Urinary bladder (tissue), 3 donors: ENCODE measurements at regions not wholly inside any gene's neighbourhood (a gene's known extent, or its start where the extent isn't known, plus 50 kb on each side); places are given as distances from the start of the nearest gene placed in this dataset.

Experiments
- DNase-seq: peaks from one replicate; pipeline ENCODE4 v3.0.0-alpha.2; 2015; ENCODE audit errors: extremely low spot score
- H3K27ac ChIP-seq: one replicate; pipeline ENCODE4 v1.5.1; 2013; ENCODE audit warnings: low read depth, mild to moderate bottlenecking, moderate library complexity
- H3K36me3 ChIP-seq: one replicate; pipeline ENCODE4 v1.6.1; 2013; ENCODE audit warnings: mild to moderate bottlenecking, moderate library complexity; ENCODE audit not compliant: insufficient read depth
- H3K4me1 ChIP-seq: one replicate; pipeline ENCODE4 v1.6.1; 2013; ENCODE audit warnings: mild to moderate bottlenecking, moderate library complexity; ENCODE audit not compliant: insufficient read depth
- H3K4me3 ChIP-seq: one replicate; pipeline ENCODE4 v1.5.1; 2013; ENCODE audit warnings: low read depth, low read length
- WGBS: extraction: QIAGEN DNeasy Blood & Tissue Kit; methylation state at CpG from one replicate; pipeline ENCODE4 v1.1.7; 2013; 5-methylcytosine and 5-hydroxymethylcytosine counted together
- donor health status: healthy with polysubstance abuse.
- donor health status: healthy.

DNA sequence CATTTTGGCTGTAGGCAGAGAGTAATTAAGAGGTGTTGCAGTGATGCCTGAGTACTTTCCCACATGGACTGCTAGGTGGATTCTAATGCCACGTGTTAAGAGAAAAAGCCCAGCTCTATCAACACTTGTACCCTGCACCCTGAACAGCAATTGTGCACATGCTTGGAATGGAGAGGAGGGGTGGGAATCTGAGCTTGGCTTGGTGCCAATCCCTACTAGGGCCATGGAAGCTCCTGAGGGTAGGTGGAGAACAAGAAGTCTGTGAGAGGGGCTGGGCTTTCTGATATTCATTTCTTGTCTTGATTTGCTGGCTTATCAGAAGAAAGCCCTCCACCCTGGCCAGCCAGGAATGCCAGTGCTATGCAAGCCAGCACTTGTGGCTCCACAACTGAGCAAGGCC, 292.2 kb downstream of the KCNS3 start:
- no peaks in the 10 kb centered on the region for H3K4me1 ChIP-seq
- no peak overlapping the region for H3K27ac ChIP-seq
- DNase-seq = no peak
- 89% methylated on average over 1 of the region's 1 CpG for WGBS
- no peaks in the 10 kb centered on the region for H3K36me3 ChIP-seq
- H3K4me3 ChIP-seq = no peak overlapping the region

DNA sequence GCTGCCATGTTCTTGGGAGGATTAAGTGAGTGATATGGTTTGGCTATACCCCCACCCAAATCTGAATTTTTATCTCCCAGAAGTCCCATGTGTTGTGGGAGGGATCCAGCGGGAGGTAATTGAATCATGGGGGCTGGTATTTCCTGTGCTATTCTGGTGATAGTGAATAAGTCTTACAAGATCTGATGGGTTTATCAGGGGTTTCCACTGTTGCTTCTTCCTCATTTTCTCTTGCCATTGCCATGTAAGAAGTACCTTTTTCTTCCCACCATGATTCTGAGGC, 291.4 kb downstream of the KCNS3 start:
- H3K27ac ChIP-seq = no peak overlapping the region
- DNase-seq = no peak
- 86% methylated on average over 1 of the region's 1 CpG for WGBS
- H3K36me3 ChIP-seq = no peaks in the 10 kb centered on the region
- no peak overlapping the region for H3K4me3 ChIP-seq
- no peaks in the 10 kb centered on the region for H3K4me1 ChIP-seq

GRCh38 chr2:18169121-18169892, 290.8 kb downstream of the KCNS3 start:
- Histone ChIP-seq H3K36me3 (no peaks in the 10 kb centered on the region), H3K4me3 (no peak overlapping the region), H3K4me1 (no peaks in the 10 kb centered on the region), H3K27ac (no peak overlapping the region)
- no peak for DNase-seq
- WGBS = 92% methylated on average over 5 of the region's 5 CpGs

DNA sequence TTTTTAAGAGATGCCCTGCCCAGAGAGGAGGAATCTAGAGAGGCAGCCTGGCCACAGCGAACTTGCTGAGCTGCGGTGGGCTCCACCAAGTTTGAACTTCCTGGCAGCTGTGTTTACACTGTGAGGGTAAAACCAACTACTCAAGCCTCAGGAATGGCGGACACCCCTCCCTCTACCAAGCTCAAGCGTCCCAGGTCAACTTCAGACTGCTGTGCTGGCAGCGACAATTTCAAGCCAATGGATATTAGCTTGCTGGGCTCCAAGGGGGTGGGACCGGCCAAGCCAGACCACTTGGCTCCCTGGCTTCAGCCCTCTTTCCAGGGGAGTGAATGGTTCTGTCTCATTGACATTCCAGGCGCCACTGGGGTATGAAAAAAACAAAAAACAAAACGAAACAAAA, 289.4 kb downstream of the KCNS3 start:
- no peak overlapping the region for H3K4me3 ChIP-seq

DNA sequence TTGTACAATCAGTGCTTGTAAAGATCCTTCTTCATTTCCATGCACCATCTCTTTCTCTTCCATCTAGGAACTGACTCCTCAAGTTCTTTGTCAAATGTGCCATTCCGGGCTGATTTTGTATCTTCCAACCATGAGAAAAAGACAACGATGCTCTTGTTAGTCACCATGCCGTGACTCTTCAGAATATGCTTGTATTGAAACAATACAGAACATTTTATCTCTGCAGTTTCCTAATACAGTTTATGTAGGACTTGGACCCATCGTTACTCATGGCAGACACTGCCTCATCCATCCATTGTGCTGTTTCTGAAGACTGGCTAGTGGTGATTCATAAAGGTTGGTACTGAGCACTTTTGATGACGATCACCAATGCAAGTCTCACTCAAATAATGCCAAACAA, 283.2 kb downstream of the KCNS3 start:
- 95% methylated on average over 5 of the region's 5 CpGs for WGBS
- H3K4me1 ChIP-seq = peaks cover 1% of the 10 kb centered on the region
- no peaks in the 10 kb centered on the region for H3K36me3 ChIP-seq
- DNase-seq = no peak
- H3K27ac ChIP-seq = no peak overlapping the region
- no peak overlapping the region for H3K4me3 ChIP-seq

More for the DNA sequence above, 289.4 kb downstream of the KCNS3 start:
- no peak for DNase-seq
- 87% methylated on average over 8 of the region's 8 CpGs for WGBS
- no peak overlapping the region for H3K27ac ChIP-seq
- no peaks in the 10 kb centered on the region for H3K4me1 ChIP-seq
- H3K36me3 ChIP-seq = no peaks in the 10 kb centered on the region

DNA sequence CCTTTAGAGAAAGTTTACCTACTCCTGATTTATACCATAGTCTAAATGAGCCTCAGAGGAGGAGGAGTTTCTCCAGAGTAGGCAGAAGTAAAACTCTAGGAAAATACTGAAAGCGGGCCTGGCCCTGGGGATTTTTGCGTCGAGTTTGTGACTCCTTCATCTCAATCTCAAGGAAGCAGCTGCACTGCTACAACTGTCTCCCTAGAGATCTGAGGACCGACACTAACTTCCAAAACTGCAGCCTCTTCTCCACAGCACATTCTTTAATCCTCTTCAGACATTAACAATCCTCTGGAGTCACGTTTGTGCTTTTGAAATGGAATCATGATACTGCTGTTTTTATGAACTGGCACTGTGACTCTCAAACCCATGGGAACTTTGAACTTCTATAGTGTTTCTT, 281.4 kb downstream of the KCNS3 start:
- no peaks in the 10 kb centered on the region for H3K36me3 ChIP-seq
- no peak overlapping the region for H3K27ac ChIP-seq
- DNase-seq = no peak
- 32% methylated on average over 5 of the region's 5 CpGs for WGBS
- no peak overlapping the region for H3K4me3 ChIP-seq
- peaks cover 1% of the 10 kb centered on the region for H3K4me1 ChIP-seq

- H3K4me1 ChIP-seq = peaks cover 1% of the 10 kb centered on the region
- 93% methylated on average over 2 of the region's 2 CpGs for WGBS
These were observed 278.0 kb downstream of the KCNS3 start for GRCh38 chr2:18156421-18156820.

DNA sequence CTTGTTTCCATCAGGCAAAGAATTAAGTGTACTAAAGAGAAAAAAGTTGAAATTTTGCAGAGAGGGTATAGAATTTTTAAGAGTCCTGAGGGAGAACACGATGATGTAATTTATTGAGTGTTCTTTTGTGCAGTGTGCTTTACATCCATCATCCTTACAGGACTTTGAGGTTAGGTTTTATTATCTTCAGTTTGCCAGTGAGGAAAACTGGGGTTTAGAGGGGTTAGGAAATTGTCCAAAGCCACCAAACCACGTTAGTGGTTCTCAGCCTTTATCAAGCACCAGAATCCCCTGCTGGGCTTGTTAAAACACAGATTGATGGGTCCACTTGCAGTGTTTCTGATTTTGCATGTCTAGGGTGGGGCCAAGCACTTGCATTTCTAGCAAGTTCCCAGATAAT, 277.5 kb downstream of the KCNS3 start:
- Histone ChIP-seq H3K4me1 (peaks cover 1% of the 10 kb centered on the region), H3K4me3 (no peak overlapping the region), H3K27ac (no peak overlapping the region), H3K36me3 (no peaks in the 10 kb centered on the region)
- 62% methylated on average over 2 of the region's 2 CpGs for WGBS
- no peak for DNase-seq

More at GRCh38 chr2:18156421-18156820, 278.0 kb downstream of the KCNS3 start:
- DNase-seq = no peak
- Histone ChIP-seq H3K36me3 (no peaks in the 10 kb centered on the region), H3K27ac (no peak overlapping the region), H3K4me3 (no peak overlapping the region)

DNA sequence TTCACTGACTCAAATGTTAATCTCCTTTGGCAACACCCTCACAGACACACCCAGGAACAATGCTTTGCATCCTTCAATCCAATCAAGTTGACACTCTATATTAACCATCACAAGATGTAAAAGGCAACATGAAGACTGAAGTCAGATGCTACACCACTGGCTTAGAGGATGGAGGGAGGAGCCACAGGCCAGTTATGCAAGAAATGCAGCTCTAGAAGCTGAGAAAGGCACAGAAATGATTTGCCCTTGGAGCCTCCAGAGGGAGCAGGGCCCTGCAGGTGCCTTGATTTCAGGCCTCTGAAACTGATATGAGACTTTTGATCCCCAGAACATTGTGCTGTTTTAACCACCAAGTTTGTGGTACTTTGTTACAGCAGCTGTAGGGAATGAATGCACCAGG, 276.3 kb downstream of the KCNS3 start:
- Histone ChIP-seq H3K27ac (no peak overlapping the region), H3K4me1 (no peaks in the 10 kb centered on the region), H3K36me3 (no peaks in the 10 kb centered on the region), H3K4me3 (no peak overlapping the region)
- DNase-seq = no peak

- H3K4me3 ChIP-seq = no peak overlapping the region
- DNase-seq = no peak
- WGBS = 95% methylated on average over 3 of the region's 3 CpGs
- no peak overlapping the region for H3K27ac ChIP-seq
- H3K36me3 ChIP-seq = no peaks in the 10 kb centered on the region
- no peaks in the 10 kb centered on the region for H3K4me1 ChIP-seq
These were observed 275.8 kb downstream of the KCNS3 start for GRCh38 chr2:18154259-18154658.

GRCh38 chr2:18153741-18154140, 275.3 kb downstream of the KCNS3 start:
- no peak overlapping the region for H3K27ac ChIP-seq
- 89% methylated on average over 1 of the region's 1 CpG for WGBS
- H3K4me1 ChIP-seq = no peaks in the 10 kb centered on the region
- no peaks in the 10 kb centered on the region for H3K36me3 ChIP-seq
- H3K4me3 ChIP-seq = no peak overlapping the region
- no peak for DNase-seq

- WGBS = 82% methylated on average over 4 of the region's 4 CpGs
These were observed 272.8 kb downstream of the KCNS3 start for GRCh38 chr2:18151237-18151636.

GRCh38 chr2:18149660-18150246, 271.3 kb downstream of the KCNS3 start:
- Histone ChIP-seq H3K4me1 (no peaks in the 10 kb centered on the region), H3K4me3 (no peak overlapping the region), H3K27ac (no peak overlapping the region), H3K36me3 (no peaks in the 10 kb centered on the region)
- 28% methylated on average over 3 of the region's 3 CpGs for WGBS
- no peak for DNase-seq

More at GRCh38 chr2:18151237-18151636, 272.8 kb downstream of the KCNS3 start:
- Histone ChIP-seq H3K4me1 (no peaks in the 10 kb centered on the region), H3K36me3 (no peaks in the 10 kb centered on the region), H3K4me3 (no peak overlapping the region), H3K27ac (no peak overlapping the region)
- no peak for DNase-seq

- Histone ChIP-seq H3K4me1 (no peaks in the 10 kb centered on the region), H3K27ac (no peak overlapping the region), H3K4me3 (no peak overlapping the region), H3K36me3 (no peaks in the 10 kb centered on the region)
- no peak for DNase-seq
- WGBS = 28% methylated on average over 6 of the region's 6 CpGs
These were observed 258.5 kb downstream of the KCNS3 start for GRCh38 chr2:18136881-18137475.
